ENCODE measurements at regions not wholly inside any gene's neighbourhood (a gene's known extent, or its start where the extent isn't known, plus 50 kb on each side); places are given as distances from the start of the nearest gene placed in this dataset.

DNA sequence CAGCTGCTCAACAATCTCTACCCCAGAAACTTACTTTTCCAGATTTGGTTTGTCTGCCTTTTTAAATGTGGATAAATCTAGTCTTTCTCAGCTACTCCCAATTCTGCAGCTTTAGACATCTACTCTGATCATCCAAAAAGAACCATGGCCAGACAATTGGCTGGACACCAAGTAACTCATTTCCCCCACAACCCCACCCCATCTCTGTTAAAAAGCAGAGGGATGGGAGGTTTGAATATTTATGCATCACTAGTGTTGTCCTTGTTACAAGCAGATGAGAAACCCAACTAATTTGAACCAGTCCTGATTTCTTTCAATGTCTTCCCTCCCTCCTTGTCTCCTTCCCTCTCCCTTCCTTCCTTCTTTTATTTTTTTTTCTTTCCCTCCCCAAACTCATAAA, 391.9 kb downstream of the GALC start:
- H4K5ac ChIP-seq (ENCODE audit: low read depth, low read length) = no peak overlapping the region
- H2BK20ac ChIP-seq (ENCODE audit: low read depth, low read length) = no peak overlapping the region
- ATAC-seq (ENCODE audit: low read depth) (no peak), DNase-seq (no peak)
- no peak overlapping the region for H3K23ac ChIP-seq (ENCODE audit: low read depth, low read length)
- no peak overlapping the region for H2AFZ ChIP-seq (replicated peaks; ENCODE audit: low read length, poor library complexity)
- H3K27me3 ChIP-seq (ENCODE audit: control insufficient read depth, insufficient read depth, low read length) = no peaks in the 10 kb centered on the region
- no peaks in the 10 kb centered on the region for H3K36me3 ChIP-seq (ENCODE audit: control insufficient read depth, insufficient read depth, low read length)
- H3K9ac ChIP-seq (ENCODE audit: low read depth, low read length) = no peak overlapping the region
- POLR2A ChIA-PET (ENCODE audit: unreplicated experiment) = no interaction called here
- no peak overlapping the region for H3K14ac ChIP-seq (replicated peaks; ENCODE audit: low read depth, low read length)
- H2BK5ac ChIP-seq (ENCODE audit: low read depth, low read length, poor library complexity, severe bottlenecking) = no peak overlapping the region
- no peaks in the 10 kb centered on the region for H3K79me1 ChIP-seq (ENCODE audit: low read depth in 1 of 2, low read length in 2 of 2)
- dilution Hi-C loops (cut with HindIII; ENCODE audit: low sequenced_read_pairs, unreplicated experiment) (no loop called here), intact Hi-C loops (cut with micrococcal nuclease) (no loop called here), in situ Hi-C loops (cut with MboI; ENCODE audit: low sequenced_read_pairs) (no loop called here)
- H2AK9ac ChIP-seq (replicated peaks; ENCODE audit: low read depth, low read length, poor library complexity) = no peak overlapping the region
- no peak overlapping the region for H3K18ac ChIP-seq (ENCODE audit: low read depth, low read length)
- no peak overlapping the region for H4K8ac ChIP-seq (ENCODE audit: low read depth in 2 of 2, low read length in 2 of 2)
- H2BK15ac ChIP-seq (ENCODE audit: low read depth, low read length) = no peak overlapping the region
- H3K4me2 ChIP-seq (ENCODE audit: low read depth, low read length) = no peak overlapping the region
- no peaks in the 10 kb centered on the region for H3K4me1 ChIP-seq (ENCODE audit: control insufficient read depth, insufficient read depth, low read length)
- H3K56ac ChIP-seq (ENCODE audit: extremely low read depth, insufficient read depth, low read length) = no peak overlapping the region
- H4K91ac ChIP-seq (ENCODE audit: insufficient read depth, low read depth, low read length) = no peak overlapping the region
- H3K4ac ChIP-seq (ENCODE audit: low read depth, low read length) = no peak overlapping the region
- no TSS peak for BruUV-seq (replicated peaks)
- H3K27ac ChIP-seq (ENCODE audit: insufficient read depth, low read length) = no peak overlapping the region
- no peaks in the 10 kb centered on the region for H4K20me1 ChIP-seq (ENCODE audit: insufficient read depth, low read length)
- TF ChIP-seq POLR2A (IDR thresholded peaks at IDR 0.05; ENCODE audit: low read depth, low read length) (no peak), BHLHE40 (IDR thresholded peaks at IDR 0.05; ENCODE audit: low read depth, low read length) (no peak), MAFK (IDR thresholded peaks at IDR 0.05; ENCODE audit: low read depth, low read length) (no peak), MXI1 (IDR thresholded peaks at IDR 0.05; ENCODE audit: borderline replicate concordance, low read depth, low read length) (no peak), RFX5 (IDR thresholded peaks at IDR 0.05; ENCODE audit: low read depth, low read length) (no peak), MAZ (IDR thresholded peaks at IDR 0.05; ENCODE audit: borderline replicate concordance, low read depth, low read length) (no peak), NFE2L2 (IDR thresholded peaks at IDR 0.05; ENCODE audit: low read depth, low read length) (no peak), RCOR1 (IDR thresholded peaks at IDR 0.05; ENCODE audit: insufficient replicate concordance, low read length) (no peak), CEBPB (IDR thresholded peaks at IDR 0.05; ENCODE audit: low read depth, low read length) (no peak), RAD21 (IDR thresholded peaks at IDR 0.05; ENCODE audit: low read length) (no peak), SMC3 (IDR thresholded peaks at IDR 0.05; ENCODE audit: low read depth, low read length) (no peak), FOS (IDR thresholded peaks at IDR 0.05; ENCODE audit: low read depth, low read length) (no peak)
- TF ChIP-seq, protein P1, sequence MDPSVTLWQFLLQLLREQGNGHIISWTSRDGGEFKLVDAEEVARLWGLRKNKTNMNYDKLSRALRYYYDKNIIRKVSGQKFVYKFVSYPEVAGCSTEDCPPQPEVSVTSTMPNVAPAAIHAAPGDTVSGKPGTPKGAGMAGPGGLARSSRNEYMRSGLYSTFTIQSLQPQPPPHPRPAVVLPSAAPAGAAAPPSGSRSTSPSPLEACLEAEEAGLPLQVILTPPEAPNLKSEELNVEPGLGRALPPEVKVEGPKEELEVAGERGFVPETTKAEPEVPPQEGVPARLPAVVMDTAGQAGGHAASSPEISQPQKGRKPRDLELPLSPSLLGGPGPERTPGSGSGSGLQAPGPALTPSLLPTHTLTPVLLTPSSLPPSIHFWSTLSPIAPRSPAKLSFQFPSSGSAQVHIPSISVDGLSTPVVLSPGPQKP (IDR thresholded peaks at IDR 0.05; ENCODE audit: borderline replicate concordance, low read depth, low read length) = no peak
- TF ChIP-seq, protein P2, sequence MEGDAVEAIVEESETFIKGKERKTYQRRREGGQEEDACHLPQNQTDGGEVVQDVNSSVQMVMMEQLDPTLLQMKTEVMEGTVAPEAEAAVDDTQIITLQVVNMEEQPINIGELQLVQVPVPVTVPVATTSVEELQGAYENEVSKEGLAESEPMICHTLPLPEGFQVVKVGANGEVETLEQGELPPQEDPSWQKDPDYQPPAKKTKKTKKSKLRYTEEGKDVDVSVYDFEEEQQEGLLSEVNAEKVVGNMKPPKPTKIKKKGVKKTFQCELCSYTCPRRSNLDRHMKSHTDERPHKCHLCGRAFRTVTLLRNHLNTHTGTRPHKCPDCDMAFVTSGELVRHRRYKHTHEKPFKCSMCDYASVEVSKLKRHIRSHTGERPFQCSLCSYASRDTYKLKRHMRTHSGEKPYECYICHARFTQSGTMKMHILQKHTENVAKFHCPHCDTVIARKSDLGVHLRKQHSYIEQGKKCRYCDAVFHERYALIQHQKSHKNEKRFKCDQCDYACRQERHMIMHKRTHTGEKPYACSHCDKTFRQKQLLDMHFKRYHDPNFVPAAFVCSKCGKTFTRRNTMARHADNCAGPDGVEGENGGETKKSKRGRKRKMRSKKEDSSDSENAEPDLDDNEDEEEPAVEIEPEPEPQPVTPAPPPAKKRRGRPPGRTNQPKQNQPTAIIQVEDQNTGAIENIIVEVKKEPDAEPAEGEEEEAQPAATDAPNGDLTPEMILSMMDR (conservative IDR thresholded peaks at IDR 0.05; ENCODE audit: low read depth, low read length) = no peak
- TF ChIP-seq, protein P3, sequence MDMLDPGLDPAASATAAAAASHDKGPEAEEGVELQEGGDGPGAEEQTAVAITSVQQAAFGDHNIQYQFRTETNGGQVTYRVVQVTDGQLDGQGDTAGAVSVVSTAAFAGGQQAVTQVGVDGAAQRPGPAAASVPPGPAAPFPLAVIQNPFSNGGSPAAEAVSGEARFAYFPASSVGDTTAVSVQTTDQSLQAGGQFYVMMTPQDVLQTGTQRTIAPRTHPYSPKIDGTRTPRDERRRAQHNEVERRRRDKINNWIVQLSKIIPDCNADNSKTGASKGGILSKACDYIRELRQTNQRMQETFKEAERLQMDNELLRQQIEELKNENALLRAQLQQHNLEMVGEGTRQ (IDR thresholded peaks at IDR 0.05; ENCODE audit: low read depth, low read length) = no peak
- no peaks in the 10 kb centered on the region for H3K9me1 ChIP-seq (ENCODE audit: insufficient read depth, low read length)
- H3K9me3 ChIP-seq (ENCODE audit: control insufficient read depth, insufficient read depth, low read length) = peaks cover 6% of the 10 kb centered on the region
- no peak overlapping the region for H3K4me3 ChIP-seq (ENCODE audit: insufficient read depth, low read depth, low read length)
- H2BK120ac ChIP-seq (ENCODE audit: low read depth, low read length) = no peak overlapping the region
- CTCF ChIA-PET = no interaction called here
- H2AK5ac ChIP-seq (ENCODE audit: low read depth, low read length) = no peak overlapping the region

Measured in IMR-90 (cell line).